HG03108 (cell line): ENCODE measurements at regions not wholly inside any gene's neighbourhood (a gene's known extent, or its start where the extent isn't known, plus 50 kb on each side); places are given as distances from the start of the nearest gene placed in this dataset.
"Not testable (repeated sequence)": the region's sequence is repeated elsewhere in the genome, so short reads cannot be mapped to it uniquely, and the experiment has no call there.

Experiments used
- ATAC-seq: cut with Tn5 transposase; IDR thresholded peaks from one replicate; pipeline ENCODE4 v1.9.1; 2021; ENCODE audit warnings: moderate library complexity; ENCODE audit not compliant: unreplicated experiment

- ATAC-seq = no peak
Observed at GRCh38 chr4:107562316-107562715, 157.7 kb downstream of the PAPSS1 start.

- ATAC-seq = no peak
Observed at GRCh38 chr4:107561481-107561880, 158.6 kb downstream of the PAPSS1 start.

- ATAC-seq = no peak
Observed at GRCh38 chr4:107559653-107560052, 160.4 kb downstream of the PAPSS1 start.

GRCh38 chr4:107552306-107552705 lies 167.7 kb downstream of the PAPSS1 start:
- ATAC-seq = no peak

- no peak for ATAC-seq
Observed at GRCh38 chr4:107548211-107548905, 171.7 kb downstream of the PAPSS1 start.

- no peak for ATAC-seq
Observed at GRCh38 chr4:107546638-107547037, 173.4 kb downstream of the PAPSS1 start.

- ATAC-seq = no peak
Observed at GRCh38 chr4:107541511-107541910, 178.5 kb downstream of the PAPSS1 start.

- ATAC-seq = no peak
Observed at GRCh38 chr4:107531927-107532326, 188.1 kb downstream of the PAPSS1 start.

GRCh38 chr4:107520368-107520767 lies 199.7 kb downstream of the PAPSS1 start:
- no peak for ATAC-seq

- ATAC-seq = no peak
Observed at GRCh38 chr4:107519053-107519452, 201.0 kb downstream of the PAPSS1 start.

- no peak for ATAC-seq
Observed at GRCh38 chr4:107518076-107518475, 202.0 kb downstream of the PAPSS1 start.

- ATAC-seq = no peak
Observed at GRCh38 chr4:107512549-107512948, 207.5 kb downstream of the PAPSS1 start.

GRCh38 chr4:107509615-107510014 lies 210.4 kb downstream of the PAPSS1 start:
- no peak for ATAC-seq

- ATAC-seq = no peak
Observed at GRCh38 chr4:107500551-107500950, 219.5 kb downstream of the PAPSS1 start.

GRCh38 chr4:107497054-107497453 lies 223.0 kb downstream of the PAPSS1 start:
- no peak for ATAC-seq

- ATAC-seq = no peak
Observed at GRCh38 chr4:107492566-107492965, 227.5 kb downstream of the PAPSS1 start.

- no peak for ATAC-seq
Observed at GRCh38 chr4:107490116-107490515, 229.9 kb downstream of the PAPSS1 start.

GRCh38 chr4:107483621-107484020 lies 236.4 kb downstream of the PAPSS1 start:
- not testable (repeated sequence) for ATAC-seq

- ATAC-seq = no peak
Observed at GRCh38 chr4:107482546-107482945, 237.5 kb downstream of the PAPSS1 start.

GRCh38 chr4:107478327-107478980 lies 241.6 kb downstream of the PAPSS1 start:
- no peak for ATAC-seq

- no peak for ATAC-seq
Observed at GRCh38 chr4:107473126-107473525, 246.9 kb downstream of the PAPSS1 start.

- no peak for ATAC-seq
Observed at GRCh38 chr4:107472265-107472948, 247.6 kb downstream of the PAPSS1 start.
